Hematopoietic multipotent progenitor cell treated with erythropoietin and hydrocortisone succinate and interleukin-3 and kit ligand, for 15 days (in vitro differentiated cells): ENCODE measurements at regions not wholly inside any gene's neighbourhood (a gene's known extent, or its start where the extent isn't known, plus 50 kb on each side); places are given as distances from the start of the nearest gene placed in this dataset.
"Not testable (repeated sequence)": the region's sequence is repeated elsewhere in the genome, so short reads cannot be mapped to it uniquely, and the experiment has no call there.

Experiments
- DNase-seq: peaks from one replicate; pipeline ENCODE4 v3.0.0-alpha.2; 2015; ENCODE audit warnings: low spot score

- not testable (repeated sequence) for DNase-seq
Observed at GRCh38 chr16:16618963-16619465, 240.1 kb downstream of the NPIPA7 start.

DNA sequence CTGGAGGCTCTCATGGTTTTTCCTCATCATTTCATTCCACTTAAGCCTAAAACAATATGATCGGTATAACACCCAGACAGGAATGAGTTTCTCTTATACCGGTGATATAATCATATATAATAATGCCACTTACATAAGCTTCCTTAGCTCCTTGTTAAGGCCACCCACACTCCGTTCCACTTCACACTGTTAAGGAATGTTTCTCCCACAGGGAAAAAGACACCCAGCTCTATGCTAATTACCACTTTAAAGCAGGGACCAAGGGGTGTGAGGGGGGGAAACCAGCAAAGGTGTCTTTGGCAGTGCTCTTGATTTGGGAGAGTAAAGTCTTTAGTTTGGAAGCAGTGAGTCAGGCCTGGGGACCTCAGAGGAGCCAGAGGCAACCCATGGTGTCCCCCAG is 245.4 kb downstream of the NPIPA7 start:
- not testable (repeated sequence) for DNase-seq

DNA sequence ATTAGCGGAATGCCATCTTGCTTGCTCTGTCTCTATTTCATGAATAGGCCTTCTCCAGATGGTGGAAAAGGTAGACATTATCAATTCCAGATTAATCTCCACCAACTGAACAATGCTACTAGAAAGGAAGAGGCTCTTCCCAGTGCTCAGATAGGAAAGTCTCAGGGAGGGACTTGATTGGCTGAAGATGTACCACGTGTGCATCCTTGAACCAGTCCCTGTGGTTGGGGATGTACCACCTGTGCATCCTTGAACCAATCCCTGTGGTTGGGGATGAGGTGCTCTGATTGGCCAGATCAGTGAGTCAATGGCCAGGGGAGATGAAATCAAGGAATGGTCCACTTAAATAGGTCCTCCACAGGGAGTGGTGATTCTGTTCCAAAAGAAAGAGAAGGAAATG is 246.2 kb downstream of the NPIPA7 start:
- DNase-seq = not testable (repeated sequence)

- not testable (repeated sequence) for DNase-seq
Observed at GRCh38 chr16:16627865-16628264, 248.9 kb downstream of the NPIPA7 start.

GRCh38 chr16:16638231-16638630 is 259.3 kb downstream of the NPIPA7 start:
- DNase-seq = not testable (repeated sequence)

- not testable (repeated sequence) for DNase-seq
Observed at GRCh38 chr16:16638714-16639113, 259.8 kb downstream of the NPIPA7 start.

- not testable (repeated sequence) for DNase-seq
Observed at GRCh38 chr16:16643828-16644227, 264.9 kb downstream of the NPIPA7 start.

DNA sequence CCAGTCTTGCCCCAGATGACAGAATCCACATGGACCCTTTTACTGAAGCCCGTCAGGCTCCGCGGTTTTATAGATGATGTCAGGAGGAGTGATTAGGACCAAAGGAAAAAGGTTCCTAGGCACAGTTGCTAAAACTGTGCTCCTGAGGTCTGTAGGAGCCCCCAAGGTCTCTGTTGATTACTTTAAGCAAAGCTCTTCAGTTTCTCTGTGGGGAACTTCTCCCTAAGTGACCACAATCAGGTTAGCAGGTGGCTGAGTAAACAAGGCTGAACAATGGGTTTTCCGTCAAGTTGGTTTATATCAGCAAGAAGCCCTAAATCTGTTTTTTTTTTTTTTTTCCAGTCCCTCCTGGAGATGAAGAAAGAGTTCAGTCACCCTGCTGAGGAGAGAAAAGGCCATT is 269.1 kb downstream of the NPIPA7 start:
- DNase-seq = not testable (repeated sequence)

DNA sequence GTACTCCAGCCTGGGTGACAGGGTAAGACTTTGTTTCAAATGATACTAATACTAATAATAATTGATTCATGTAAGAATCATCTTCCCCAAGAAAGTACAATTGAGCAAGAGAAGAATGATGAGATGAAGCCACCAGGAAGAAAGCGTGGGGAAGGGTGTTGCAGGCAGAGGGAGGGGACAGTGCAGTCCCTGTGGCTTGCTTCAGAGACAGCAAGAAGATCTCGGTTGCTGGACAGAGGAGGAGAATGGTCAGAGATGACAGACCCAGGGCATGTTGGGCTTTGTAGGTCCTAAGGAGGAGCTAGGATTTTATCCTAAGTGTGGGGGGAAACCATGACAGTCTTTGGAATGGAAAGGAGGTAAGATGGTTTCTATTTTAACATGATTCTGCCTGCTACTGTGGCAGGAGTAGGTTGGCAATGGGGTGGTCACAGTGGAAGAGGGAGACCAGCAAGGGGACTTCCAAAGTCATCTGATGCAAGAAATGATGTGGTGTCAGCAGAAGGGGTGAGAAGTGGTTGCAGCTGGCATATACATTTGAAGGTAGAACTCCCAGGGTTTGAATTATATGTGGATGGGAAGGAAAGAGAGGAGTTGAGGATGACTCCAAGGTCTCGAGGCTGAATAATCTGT is 293.4 kb downstream of the NPIPA7 start:
- not testable (repeated sequence) for DNase-seq

DNA sequence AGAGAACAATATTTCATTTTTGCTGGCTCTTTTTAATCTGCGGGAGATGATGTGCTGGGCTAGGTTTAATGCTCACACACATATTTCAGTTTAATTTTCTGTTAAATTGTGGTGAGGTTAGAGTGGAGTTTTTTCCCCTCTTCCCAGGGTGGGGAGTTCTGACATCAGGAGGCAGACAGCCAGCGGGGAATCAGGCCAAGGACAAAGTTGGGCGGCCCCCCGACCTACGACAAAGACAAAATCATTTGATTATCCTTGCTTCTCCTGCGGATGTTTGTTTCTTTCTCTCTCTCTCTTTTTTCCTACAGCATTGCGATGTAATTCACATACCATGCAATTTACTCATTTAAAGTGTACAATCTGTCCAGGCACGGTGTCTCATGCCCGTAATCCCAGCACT is 295.9 kb downstream of the NPIPA7 start:
- not testable (repeated sequence) for DNase-seq

DNA sequence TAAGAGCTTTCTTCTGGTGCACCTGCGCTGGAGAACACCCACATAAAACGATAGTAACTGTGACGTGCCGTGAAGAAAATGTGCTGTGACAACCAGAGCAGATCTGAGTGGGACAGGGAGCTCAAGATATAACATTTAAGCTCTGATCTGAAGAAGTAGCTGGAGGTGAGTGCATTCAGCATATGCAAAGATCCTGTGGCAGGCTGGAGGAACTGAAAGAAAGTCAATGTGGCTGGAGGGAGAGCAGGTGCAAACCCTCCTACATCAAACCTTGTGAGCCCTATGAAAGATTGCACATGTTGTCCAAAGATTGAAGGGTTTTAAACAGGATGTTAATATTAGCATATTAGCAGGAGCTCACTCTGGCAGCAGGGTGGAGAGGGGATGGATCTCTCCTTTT is 342.9 kb downstream of the NPIPA7 start:
- DNase-seq = not testable (repeated sequence)

DNA sequence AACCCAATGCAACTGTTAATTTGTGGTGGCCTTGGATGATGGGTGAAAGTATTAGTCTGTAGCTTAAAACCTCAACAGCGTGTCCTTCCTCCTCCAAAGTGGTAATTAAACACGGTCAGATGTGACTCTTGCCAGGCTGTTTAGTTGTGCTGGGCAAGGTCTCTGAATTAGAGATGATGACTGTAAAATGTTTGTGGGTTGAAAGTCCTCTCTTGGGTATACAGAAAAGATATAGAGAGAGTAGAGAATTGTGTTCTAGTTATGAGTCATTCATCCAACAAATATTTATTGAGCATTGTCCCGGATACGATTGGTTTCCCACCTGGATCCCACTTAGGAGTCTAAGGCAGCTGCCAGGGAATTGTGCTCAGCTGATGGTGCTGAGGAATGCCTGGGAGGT is 343.7 kb downstream of the NPIPA7 start:
- DNase-seq = not testable (repeated sequence)

GRCh38 chr16:16723819-16724519 is 345.0 kb downstream of the NPIPA7 start:
- DNase-seq = not testable (repeated sequence)

GRCh38 chr16:16727048-16727447 is 348.1 kb downstream of the NPIPA7 start:
- DNase-seq = not testable (repeated sequence)

DNA sequence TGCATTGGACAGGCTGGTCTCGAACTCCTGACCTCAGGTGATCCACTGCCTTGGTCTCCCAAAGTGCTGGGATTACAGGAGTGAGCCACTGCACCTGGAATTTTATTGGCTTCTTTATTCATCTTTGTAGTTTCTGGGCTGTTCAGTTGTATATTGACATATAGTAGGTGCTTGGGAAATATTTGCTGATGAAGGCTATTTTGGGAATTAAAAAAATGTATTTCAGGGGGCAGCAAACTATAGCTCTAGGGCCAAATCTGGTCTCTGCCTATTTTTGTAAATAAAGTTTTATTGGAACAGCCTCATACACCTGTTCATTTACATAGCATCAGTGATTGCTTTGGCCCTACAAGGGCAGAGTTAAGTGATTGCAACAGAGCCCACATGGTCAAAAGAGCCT is 363.6 kb downstream of the NPIPA7 start:
- not testable (repeated sequence) for DNase-seq

DNA sequence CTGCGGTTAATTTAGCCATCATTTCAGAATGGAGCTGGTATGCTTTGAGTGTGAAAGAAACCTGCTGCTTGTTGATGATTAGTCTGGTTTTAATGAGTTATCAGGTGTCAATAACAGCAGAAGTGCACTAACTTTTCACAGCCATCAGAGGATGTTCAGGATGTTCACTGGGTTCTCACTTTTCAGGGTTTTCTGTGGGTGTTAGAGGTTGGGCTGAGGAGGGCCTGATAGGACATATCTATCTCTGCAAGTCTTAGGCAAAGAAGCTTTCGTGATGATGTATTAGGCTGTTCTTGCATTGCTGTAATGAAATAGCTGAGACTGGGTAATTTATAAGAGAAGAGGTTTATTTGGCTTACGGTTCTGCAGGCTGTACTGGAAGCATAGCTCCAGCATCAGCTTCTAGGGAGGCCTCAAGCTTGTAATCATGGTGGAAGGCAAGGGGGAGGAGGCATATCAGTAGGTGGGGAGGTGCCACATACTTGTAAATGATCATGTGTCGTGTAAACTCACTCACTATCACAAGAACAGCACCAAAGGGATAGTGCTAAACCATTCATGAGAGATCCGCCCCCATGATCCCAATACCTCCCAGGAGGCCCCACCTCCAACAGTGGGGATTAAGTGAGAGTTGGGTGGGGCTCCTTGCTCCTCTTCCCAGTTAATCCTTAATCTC is 376.2 kb downstream of the NPIPA7 start:
- DNase-seq = not testable (repeated sequence)

- no peak for DNase-seq
Observed at GRCh38 chr16:16763449-16763848, 384.5 kb downstream of the NPIPA7 start.

DNA sequence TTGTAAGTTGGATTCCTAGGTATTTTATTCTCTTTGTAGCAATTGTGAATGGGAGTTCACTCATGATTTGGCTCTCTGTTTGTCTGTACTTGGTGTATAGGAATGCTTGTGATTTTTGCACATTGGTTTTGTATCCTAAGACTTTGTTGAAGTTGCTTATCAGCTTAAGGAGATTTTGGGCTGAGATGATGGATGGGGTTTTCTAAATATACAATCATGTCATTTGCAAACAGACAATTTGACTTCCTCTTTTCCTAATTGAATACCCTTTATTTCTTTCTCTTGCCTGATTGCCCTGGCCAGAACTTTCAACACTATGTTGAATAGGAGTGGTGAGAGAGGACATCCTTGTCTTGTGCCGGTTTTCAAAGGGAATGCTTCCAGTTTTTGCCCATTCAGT is 391.8 kb downstream of the NPIPA7 start:
- DNase-seq = not testable (repeated sequence)

GRCh38 chr16:16774389-16774788 is 395.4 kb downstream of the NPIPA7 start:
- DNase-seq = no peak

DNA sequence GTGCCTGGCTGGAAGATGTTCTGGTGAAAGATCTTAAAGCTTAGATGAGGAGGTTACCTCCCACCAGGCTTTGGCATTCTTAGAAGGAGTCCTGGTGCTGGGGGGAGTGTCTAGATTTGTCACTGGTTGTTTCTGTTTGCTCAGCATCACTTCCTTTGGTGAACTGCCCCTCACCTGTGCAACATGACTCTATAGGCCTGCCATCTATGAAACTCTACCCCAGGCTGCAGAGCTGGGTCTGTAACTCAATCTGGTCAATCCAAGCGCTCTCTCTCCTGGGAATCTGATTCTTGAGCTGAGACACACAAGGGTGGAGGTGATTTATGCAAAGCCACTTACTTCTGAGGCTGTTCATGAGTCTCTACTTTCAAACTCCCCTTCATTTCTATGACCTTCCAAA is 399.4 kb downstream of the NPIPA7 start:
- DNase-seq = no peak

DNA sequence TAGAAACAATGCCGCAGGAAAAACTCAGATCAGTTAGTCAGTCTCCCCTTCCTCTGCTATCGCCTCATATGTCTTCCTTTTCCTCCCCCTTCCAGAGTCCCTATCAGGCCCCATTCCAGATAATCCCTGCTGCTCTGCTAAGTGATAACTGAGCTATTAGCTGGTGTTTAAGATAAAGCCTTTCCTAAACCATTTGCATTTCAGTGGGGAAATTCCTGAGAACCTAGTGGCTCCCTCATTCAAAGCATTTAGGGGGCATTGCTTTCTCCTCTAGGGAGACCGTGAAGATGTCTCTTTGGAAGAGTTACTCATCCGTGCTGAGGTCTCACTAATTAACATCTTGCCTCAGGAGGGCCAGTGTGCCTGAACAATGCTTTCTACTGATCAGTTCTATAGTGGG is 401.6 kb downstream of the NPIPA7 start:
- DNase-seq = no peak

DNA sequence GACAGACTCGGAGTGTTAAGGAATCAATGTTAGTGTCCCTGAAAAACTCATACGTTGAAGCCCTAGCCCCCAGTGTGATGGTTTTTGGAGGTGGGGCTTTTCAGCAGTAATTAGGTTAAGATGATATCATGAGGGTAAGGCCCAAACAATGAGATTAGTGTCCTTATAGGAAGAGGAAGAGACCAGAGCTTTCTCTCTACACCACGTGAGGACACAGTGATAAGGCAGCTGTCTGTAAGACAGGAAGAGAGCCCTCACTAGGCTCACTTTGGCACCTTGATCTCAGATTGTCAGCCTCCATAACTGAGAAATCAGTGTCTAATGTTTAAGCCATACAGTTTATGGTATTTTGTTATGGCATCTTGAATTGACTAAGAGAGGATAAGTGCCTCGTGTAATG is 403.2 kb downstream of the NPIPA7 start:
- no peak for DNase-seq

GRCh38 chr16:16788004-16788403 is 409.1 kb downstream of the NPIPA7 start:
- DNase-seq = no peak
